Subcutaneous abdominal adipose tissue (tissue), 5 donors: ENCODE measurements at regions not wholly inside any gene's neighbourhood (a gene's known extent, or its start where the extent isn't known, plus 50 kb on each side); places are given as distances from the start of the nearest gene placed in this dataset.
"Not testable (repeated sequence)": the region's sequence is repeated elsewhere in the genome, so short reads cannot be mapped to it uniquely, and the experiment has no call there.

ENCODE experiments used
- H3K27ac ChIP-seq: one replicate; pipeline ENCODE4 v1.7.0; 2013; ENCODE audit warnings: low read depth, mild to moderate bottlenecking, inconsistent platforms, low read length, moderate library complexity
- H3K27me3 ChIP-seq, 5 donors: one replicate each; pipeline ENCODE4 v1.7.0; 2013; ENCODE audit warnings: low read length in 5 of 5, inconsistent platforms in 1 of 5; ENCODE audit not compliant: control insufficient read depth in 5 of 5, insufficient read depth in 4 of 5
- H3K36me3 ChIP-seq, 5 donors: one replicate each; pipeline ENCODE4 v1.7.0; 2013; ENCODE audit warnings: low read length in 5 of 5; ENCODE audit not compliant: control insufficient read depth in 5 of 5, insufficient read depth in 5 of 5
- H3K4me1 ChIP-seq, 5 donors: one replicate each; pipeline ENCODE4 v1.7.0; 2013; ENCODE audit warnings: low read length in 5 of 5, mild to moderate bottlenecking in 3 of 5, moderate library complexity in 1 of 5; ENCODE audit not compliant: control insufficient read depth in 5 of 5, insufficient read depth in 5 of 5
- H3K4me3 ChIP-seq, 5 donors: one replicate each; pipeline ENCODE4 v1.7.0; 2013; ENCODE audit warnings: low read length in 5 of 5, low read depth in 1 of 5
- H3K9ac ChIP-seq, 5 donors: one replicate each; pipeline ENCODE4 v1.7.0; 2013; ENCODE audit warnings: low read length in 5 of 5, mild to moderate bottlenecking in 4 of 5, moderate library complexity in 3 of 5
- H3K9me3 ChIP-seq, 5 donors: one replicate each; pipeline ENCODE4 v1.7.0; 2013; ENCODE audit warnings: low read length in 5 of 5; ENCODE audit not compliant: control insufficient read depth in 5 of 5
- donor health status: healthy.
- donor health status: healthy.
- donor health status: healthy.
- donor health status: healthy.
- donor health status: healthy.

- Histone ChIP-seq H3K9me3 (no peaks in the 10 kb centered on the region), H3K4me1 (peaks cover 0 to 2% (median 0%) of the 10 kb centered on the region in 5 donors), H3K27me3 (no peaks in the 10 kb centered on the region), H3K36me3 (no peaks in the 10 kb centered on the region), H3K4me3 (no peak overlapping the region), H3K9ac (no peak overlapping the region), H3K27ac (no peak overlapping the region)
Observed at GRCh38 chr3:35262406-35262805, 376.9 kb upstream of the ARPP21 start.

GRCh38 chr3:35263477-35263876 is 375.8 kb upstream of the ARPP21 start:
- H3K27me3 ChIP-seq = no peaks in the 10 kb centered on the region
- H3K9me3 ChIP-seq = no peaks in the 10 kb centered on the region
- no peak overlapping the region for H3K4me3 ChIP-seq
- peaks cover 0 to 2% (median 0%) of the 10 kb centered on the region in 5 donors for H3K4me1 ChIP-seq
- H3K27ac ChIP-seq = no peak overlapping the region
- H3K36me3 ChIP-seq = no peaks in the 10 kb centered on the region
- no peak overlapping the region for H3K9ac ChIP-seq

- not testable (repeated sequence) for H3K9me3 ChIP-seq, H3K9ac ChIP-seq, H3K4me3 ChIP-seq, H3K27ac ChIP-seq, H3K4me1 ChIP-seq, H3K27me3 ChIP-seq, H3K36me3 ChIP-seq
Observed at GRCh38 chr3:35266065-35266464, 373.3 kb upstream of the ARPP21 start.

GRCh38 chr3:35275768-35276167 is 363.6 kb upstream of the ARPP21 start:
- Histone ChIP-seq H3K4me1 (no peaks in the 10 kb centered on the region), H3K36me3 (no peaks in the 10 kb centered on the region), H3K4me3 (no peak overlapping the region), H3K9me3 (peaks cover 0 to 13% (median 3%) of the 10 kb centered on the region in 5 donors), H3K9ac (no peak overlapping the region), H3K27ac (no peak overlapping the region), H3K27me3 (no peaks in the 10 kb centered on the region)

- H3K4me3 ChIP-seq = no peak overlapping the region
- no peak overlapping the region for H3K9ac ChIP-seq
- H3K4me1 ChIP-seq = no peaks in the 10 kb centered on the region
- no peaks in the 10 kb centered on the region for H3K36me3 ChIP-seq
- no peaks in the 10 kb centered on the region for H3K27me3 ChIP-seq
- no peak overlapping the region for H3K27ac ChIP-seq
- peaks cover 0 to 13% (median 3%) of the 10 kb centered on the region in 5 donors for H3K9me3 ChIP-seq
Observed at GRCh38 chr3:35276568-35276967, 362.8 kb upstream of the ARPP21 start.

- Histone ChIP-seq H3K4me3 (no peak overlapping the region), H3K9ac (no peak overlapping the region), H3K4me1 (no peaks in the 10 kb centered on the region), H3K27me3 (no peaks in the 10 kb centered on the region), H3K36me3 (no peaks in the 10 kb centered on the region), H3K27ac (no peak overlapping the region), H3K9me3 (no peaks in the 10 kb centered on the region)
Observed at GRCh38 chr3:35291471-35292236, 347.7 kb upstream of the ARPP21 start.

GRCh38 chr3:35292568-35292967 is 346.8 kb upstream of the ARPP21 start:
- H3K27me3 ChIP-seq = no peaks in the 10 kb centered on the region
- no peaks in the 10 kb centered on the region for H3K9me3 ChIP-seq
- H3K4me1 ChIP-seq = no peaks in the 10 kb centered on the region
- H3K9ac ChIP-seq = no peak overlapping the region
- H3K36me3 ChIP-seq = no peaks in the 10 kb centered on the region
- no peak overlapping the region for H3K27ac ChIP-seq
- no peak overlapping the region for H3K4me3 ChIP-seq

GRCh38 chr3:35295906-35296305 is 343.4 kb upstream of the ARPP21 start:
- H3K27ac ChIP-seq = no peak overlapping the region
- no peaks in the 10 kb centered on the region for H3K9me3 ChIP-seq
- no peaks in the 10 kb centered on the region for H3K27me3 ChIP-seq
- H3K4me3 ChIP-seq = no peak overlapping the region
- no peaks in the 10 kb centered on the region for H3K4me1 ChIP-seq
- H3K36me3 ChIP-seq = no peaks in the 10 kb centered on the region
- H3K9ac ChIP-seq = no peak overlapping the region

- H3K4me1 ChIP-seq = no peaks in the 10 kb centered on the region
- no peaks in the 10 kb centered on the region for H3K36me3 ChIP-seq
- no peaks in the 10 kb centered on the region for H3K27me3 ChIP-seq
- H3K9ac ChIP-seq = no peak overlapping the region
- H3K4me3 ChIP-seq = no peak overlapping the region
- H3K27ac ChIP-seq = no peak overlapping the region
- no peaks in the 10 kb centered on the region for H3K9me3 ChIP-seq
Observed at GRCh38 chr3:35296533-35296932, 342.8 kb upstream of the ARPP21 start.

GRCh38 chr3:35296944-35297343 is 342.4 kb upstream of the ARPP21 start:
- not testable (repeated sequence) for H3K4me1 ChIP-seq, H3K4me3 ChIP-seq, H3K9me3 ChIP-seq, H3K27ac ChIP-seq, H3K27me3 ChIP-seq, H3K36me3 ChIP-seq, H3K9ac ChIP-seq
